HepG2 (cell line): ENCODE measurements at regions not wholly inside any gene's neighbourhood (a gene's known extent, or its start where the extent isn't known, plus 50 kb on each side); places are given as distances from the start of the nearest gene placed in this dataset.

Source experiments
- ATAC-seq: fragments of 200-7000 bp; cut with Tn5 transposase; 3 replicates; pipeline ENCODE4 v1.9.1; 2020; ENCODE audit warnings: mild to moderate bottlenecking, moderate library complexity
- BruUV-seq: library from RNA; stranded (reverse); fragments of 400-500 nt; replicated peaks from 2 replicates; lab custom pipeline; 2021; lab: Mats Ljungman, UMichigan
- CTCF ChIA-PET: fragments of 300-600 bp; formaldehyde crosslinking; extraction: SDS; loops from one replicate; lab custom pipeline; 2021; ENCODE audit warnings: low total read pairs, inconsistent platforms, low intra/inter-chr PET ratio; lab: Yijun Ruan, JAX
- POLR2A ChIA-PET: fragments of 350-600 bp; sonication (Branson Sonifier 250); formaldehyde crosslinking; loops from one replicate; lab custom pipeline; 2020; ENCODE audit warnings: antibody characterized with exemption, inconsistent platforms; lab: Yijun Ruan, JAX
- DNase-seq: peaks from one replicate; pipeline ENCODE4 v3.0.0-alpha.2; 2015; ENCODE audit warnings: low spot score
- FAIRE-seq: peaks from 3 replicates; lab custom pipeline; 2011; peaks lifted over from hg19 to GRCh38; lab: Jason Lieb, UNC
- H2AFZ ChIP-seq: one replicate; pipeline ENCODE4 v1.6.1; 2011; ENCODE audit warnings: low read length, inconsistent platforms
- H3K27ac ChIP-seq: fragments of 300-600 bp; 3 replicates; pipeline ENCODE4 v1.8.0; 2011; ENCODE audit warnings: mixed run types, mild to moderate bottlenecking, mixed read lengths, low read length, inconsistent platforms; ENCODE audit not compliant: insufficient read depth; ENCODE audit errors: extremely low read length
- H3K27me3 ChIP-seq, 2 experiments: fragments of 200-600 bp in 1 of 2; 2 replicates in 1 of 2; 3 replicates in 1 of 2; pipeline versions ENCODE4 v1.6.0 to v1.8.0; 2011; ENCODE audit warnings: low read length in 2 of 2, mild to moderate bottlenecking in 2 of 2, moderate library complexity in 2 of 2, inconsistent platforms in 1 of 2; ENCODE audit not compliant: insufficient read depth in 2 of 2, control insufficient read depth in 1 of 2
- H3K36me3 ChIP-seq, 2 experiments: fragments of 200-600 bp in 1 of 2; replicated peaks in 1 of 2; 2 replicates in 1 of 2; 3 replicates in 1 of 2; pipeline versions ENCODE4 v1.5.1 to v1.8.0; 2011; ENCODE audit warnings: low read length in 2 of 2, inconsistent platforms in 1 of 2; ENCODE audit not compliant: insufficient read depth in 2 of 2, control insufficient read depth in 1 of 2
- H3K4me1 ChIP-seq: 2 replicates; pipeline ENCODE4 v1.5.1; 2012; ENCODE audit warnings: low read length, inconsistent platforms; ENCODE audit not compliant: insufficient read depth
- H3K4me2 ChIP-seq: 2 replicates; pipeline ENCODE4 v1.6.0; 2011; ENCODE audit warnings: low read depth, low read length, inconsistent platforms
- H3K4me3 ChIP-seq, 3 experiments: fragments of 200-600 bp in 1 of 3; sonication (generic), shearing (Covaris generic) in 1 of 3; replicated peaks in 1 of 3; 2 replicates each; pipeline ENCODE4 v1.5.1; 2011 to 2016; ENCODE audit warnings: low read length in 3 of 3, inconsistent platforms in 2 of 3, low read depth in 2 of 3, mild to moderate bottlenecking in 2 of 3, control low read depth in 1 of 3, mixed read lengths in 1 of 3; ENCODE audit not compliant: insufficient read depth in 1 of 3
- H3K79me2 ChIP-seq: one replicate; pipeline ENCODE4 v1.6.1; 2011; ENCODE audit warnings: low read length, inconsistent platforms; ENCODE audit not compliant: insufficient read depth
- H3K9ac ChIP-seq: 2 replicates; pipeline ENCODE4 v1.6.0; 2011; ENCODE audit warnings: mild to moderate bottlenecking, low read depth, low read length, inconsistent platforms; ENCODE audit not compliant: insufficient read depth
- H3K9me3 ChIP-seq: 2 replicates; pipeline ENCODE4 v1.5.1; 2012; ENCODE audit warnings: mild to moderate bottlenecking, low read length
- H4K20me1 ChIP-seq: 2 replicates; pipeline ENCODE4 v1.6.0; 2011; ENCODE audit warnings: inconsistent platforms, mild to moderate bottlenecking, low read length, moderate library complexity; ENCODE audit not compliant: insufficient read depth
- ELK4 ChIP-seq: sonication (generic); formaldehyde crosslinking; IDR thresholded peaks from 2 replicates; pipeline ENCODE4 v1.9.0; 2021; ENCODE audit warnings: missing genetic modification reagents, borderline replicate concordance
- FOSL2 ChIP-seq: sonication (generic); formaldehyde crosslinking; IDR thresholded peaks from 2 replicates; pipeline ENCODE4 v1.4.0; 2020; ENCODE audit warnings: missing genetic modification reagents
- FOXJ3 ChIP-seq: sonication (generic); formaldehyde crosslinking; IDR thresholded peaks from 2 replicates; pipeline ENCODE4 v1.4.0; 2020; ENCODE audit warnings: missing genetic modification reagents, mild to moderate bottlenecking, borderline replicate concordance
- FOXK2 ChIP-seq: fragments of 450-650 bp; IDR thresholded peaks from 2 replicates; pipeline ENCODE4 v1.6.1; 2016
- NKX3-1 ChIP-seq: sonication (generic); formaldehyde crosslinking; IDR thresholded peaks from 2 replicates; pipeline ENCODE4 v1.5.0; 2020; ENCODE audit warnings: missing genetic modification reagents
- NR2C2 ChIP-seq: sonication (generic); formaldehyde crosslinking; IDR thresholded peaks from 2 replicates; pipeline ENCODE4 v1.4.0; 2020; ENCODE audit warnings: missing genetic modification reagents, mild to moderate bottlenecking, moderate library complexity, borderline replicate concordance
- PCBP1 ChIP-seq: fragments of 200-400 bp; formaldehyde crosslinking; IDR thresholded peaks from 2 replicates; pipeline ENCODE4 v1.6.1; 2017; ENCODE audit warnings: mild to moderate bottlenecking, low read depth, low read length, borderline replicate concordance
- RAD51 ChIP-seq: fragments of 450-650 bp; IDR thresholded peaks from 2 replicates; pipeline ENCODE4 v1.6.1; 2016; ENCODE audit warnings: borderline replicate concordance
- TCF12 ChIP-seq, 2 experiments: fragments of 450-650 bp in 1 of 2; sonication (generic) in 1 of 2; formaldehyde crosslinking in 1 of 2; IDR thresholded peaks; 2 replicates each; pipeline versions ENCODE4 v1.6.1 to v1.8.0; 2017 to 2022; ENCODE audit warnings: antibody characterized with exemption in 1 of 2, mild to moderate bottlenecking in 1 of 2, missing genetic modification reagents in 1 of 2, moderate library complexity in 1 of 2
- ZBTB38 ChIP-seq: sonication (generic); formaldehyde crosslinking; IDR thresholded peaks from 2 replicates; pipeline ENCODE4 v1.5.1; 2020; ENCODE audit warnings: mild to moderate bottlenecking, missing genetic modification reagents
- ZNF251 ChIP-seq: sonication (generic); formaldehyde crosslinking; IDR thresholded peaks from 2 replicates; pipeline ENCODE4 v1.9.0; 2021; ENCODE audit warnings: mild to moderate bottlenecking, missing genetic modification reagents
- ZNF292 ChIP-seq: sonication (generic); formaldehyde crosslinking; IDR thresholded peaks from 2 replicates; pipeline ENCODE4 v1.8.1; 2022; ENCODE audit warnings: mild to moderate bottlenecking, low read depth, missing genetic modification reagents, borderline replicate concordance
- ZNF3 ChIP-seq: IDR thresholded peaks from 2 replicates; pipeline ENCODE4 v1.7.0; 2017; ENCODE audit warnings: inconsistent platforms
- ZNF383 ChIP-seq: sonication (generic); formaldehyde crosslinking; IDR thresholded peaks from 2 replicates; pipeline ENCODE4 v1.4.0; 2020; ENCODE audit warnings: missing genetic modification reagents, mild to moderate bottlenecking, borderline replicate concordance
- WGBS: methylation state at CpG from one replicate; pipeline ENCODE4 v1.1.6; 2017; ENCODE audit warnings: low lambda C conversion rate; 5-methylcytosine and 5-hydroxymethylcytosine counted together
- in situ Hi-C: cut with HindIII; loops from 2 replicates; pipeline ENCODE4 v1.10.0; 2017; ENCODE audit warnings: low pct_unique_long_range_greater_than_20kb; ENCODE audit not compliant: extremely low pct_ligation_motif_present
- intact Hi-C: fragments of 100-400 bp; cut with micrococcal nuclease; formaldehyde crosslinking; loops from one replicate; pipeline ENCODE4 v1.10.0; 2022; ENCODE audit not compliant: unreplicated experiment

DNA sequence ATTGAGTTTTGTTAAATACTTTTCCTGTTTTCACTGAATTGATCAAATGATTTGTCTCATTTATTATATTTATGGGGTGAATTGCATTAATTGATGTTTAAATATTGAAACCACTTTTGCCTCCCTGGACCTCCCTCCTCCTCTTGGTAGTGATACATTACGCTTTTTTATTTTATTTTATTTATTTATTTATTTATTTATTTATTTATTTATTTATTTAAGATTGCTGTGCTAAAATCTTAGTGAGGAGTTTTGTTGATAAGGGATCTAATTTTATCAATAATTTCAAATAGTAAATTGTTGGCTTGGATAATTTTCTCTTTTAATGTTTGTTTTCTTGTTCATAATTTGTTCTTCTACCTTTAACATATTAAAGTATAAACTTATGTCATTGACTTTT, 1281.0 kb upstream of the NXPH2 start:
- no peak overlapping the region for H2AFZ ChIP-seq
- no peaks in the 10 kb centered on the region for H3K79me2 ChIP-seq
- no peak for ATAC-seq
- TF ChIP-seq FOSL2 (CRISPR knock-in tag) (no peak), FOXK2 (no peak), NKX3-1 (CRISPR knock-in tag) (no peak), RAD51 (no peak), ZBTB38 (CRISPR knock-in tag) (no peak), ZNF3 (CRISPR knock-in tag) (no peak), ELK4 (no peak), TCF12 (IDR thresholded peaks at IDR 0.05) (no peak), TCF12 (CRISPR knock-in tag; IDR thresholded peaks at IDR 0.05) (no peak), NR2C2 (CRISPR knock-in tag) (no peak), PCBP1 (no peak), ZNF251 (no peak), ZNF383 (CRISPR knock-in tag) (no peak), ZNF292 (CRISPR knock-in tag) (no peak), FOXJ3 (CRISPR knock-in tag) (no peak)
- in situ Hi-C loops, result no loop called here
- ChIA-PET POLR2A (no interaction called here), CTCF (no interaction called here)
- intact Hi-C loops, result no loop called here
- no peak overlapping the region for H3K4me2 ChIP-seq
- H3K9me3 ChIP-seq, result no peaks in the 10 kb centered on the region
- H3K4me3 ChIP-seq, result no peak overlapping the region
- no peaks in the 10 kb centered on the region for H3K36me3 ChIP-seq
- DNase-seq, result no peak
- no peak overlapping the region for H3K9ac ChIP-seq
- no peaks in the 10 kb centered on the region for H3K4me1 ChIP-seq
- no peak overlapping the region for H3K27ac ChIP-seq
- no peaks in the 10 kb centered on the region for H3K27me3 ChIP-seq
- WGBS, result 0% methylated on average over 1 of the region's 1 CpG
- no peak for FAIRE-seq
- no TSS peak for BruUV-seq
- no peaks in the 10 kb centered on the region for H4K20me1 ChIP-seq
